H9 (cell line): ENCODE measurements at regions not wholly inside any gene's neighbourhood (a gene's known extent, or its start where the extent isn't known, plus 50 kb on each side); places are given as distances from the start of the nearest gene placed in this dataset.

Experiments
- DNase-seq: peaks from one replicate; pipeline ENCODE4 v3.0.0-alpha.2; 2017
- H2AFZ ChIP-seq: one replicate; pipeline ENCODE4 v1.6.1; 2013; ENCODE audit warnings: mild to moderate bottlenecking, low read length, control low read depth, moderate library complexity
- H2AK5ac ChIP-seq: 2 replicates; pipeline ENCODE4 v1.6.1; 2013; ENCODE audit warnings: low read length, control low read depth, mixed read lengths; ENCODE audit not compliant: insufficient read length
- H2BK120ac ChIP-seq: one replicate; pipeline ENCODE4 v1.6.1; 2013; ENCODE audit warnings: low read depth, mild to moderate bottlenecking, low read length, control low read depth, inconsistent platforms; ENCODE audit not compliant: poor library complexity, severe bottlenecking
- H2BK12ac ChIP-seq: 2 replicates; pipeline ENCODE4 v1.6.1; 2013; ENCODE audit warnings: low read length, control low read depth, mixed read lengths, low read depth; ENCODE audit not compliant: insufficient read length
- H2BK15ac ChIP-seq: 2 replicates; pipeline ENCODE4 v1.6.1; 2013; ENCODE audit warnings: low read depth, low read length, control low read depth
- H2BK20ac ChIP-seq: one replicate; pipeline ENCODE4 v1.6.1; 2013; ENCODE audit warnings: low read depth, mild to moderate bottlenecking, low read length, control low read depth, inconsistent platforms; ENCODE audit not compliant: poor library complexity, severe bottlenecking
- H2BK5ac ChIP-seq: 2 replicates; pipeline ENCODE4 v1.6.1; 2013; ENCODE audit warnings: low read length, control low read depth, mixed read lengths; ENCODE audit not compliant: insufficient read length
- H3K14ac ChIP-seq: 2 replicates; pipeline ENCODE4 v1.6.1; 2013; ENCODE audit warnings: low read length, control low read depth; ENCODE audit not compliant: insufficient read depth
- H3K18ac ChIP-seq: 2 replicates; pipeline ENCODE4 v1.6.1; 2013; ENCODE audit warnings: low read depth, mild to moderate bottlenecking, mixed read lengths, low read length, control low read depth; ENCODE audit not compliant: insufficient read length
- H3K23ac ChIP-seq: 2 replicates; pipeline ENCODE4 v1.6.1; 2013; ENCODE audit warnings: low read length, control low read depth, mixed read lengths, low read depth; ENCODE audit not compliant: insufficient read length
- H3K23me2 ChIP-seq: 2 replicates; pipeline ENCODE4 v1.6.1; 2013; ENCODE audit warnings: low read depth, mild to moderate bottlenecking, mixed read lengths, low read length, control low read depth; ENCODE audit not compliant: insufficient read length, poor library complexity, severe bottlenecking
- H3K27ac ChIP-seq: 2 replicates; pipeline ENCODE4 v1.5.1; 2013; ENCODE audit warnings: low read length, control low read depth, mixed read lengths, low read depth; ENCODE audit not compliant: insufficient read length
- H3K27me3 ChIP-seq: 2 replicates; pipeline ENCODE4 v1.6.1; 2013; ENCODE audit warnings: low read length, control low read depth, inconsistent platforms; ENCODE audit not compliant: insufficient read depth
- H3K4ac ChIP-seq: 2 replicates; pipeline ENCODE4 v1.6.1; 2013; ENCODE audit warnings: low read depth, mild to moderate bottlenecking, control low read depth, inconsistent platforms, low read length, moderate library complexity
- H3K4me1 ChIP-seq: 2 replicates; pipeline ENCODE4 v1.6.1; 2013; ENCODE audit warnings: low read length, control low read depth, inconsistent platforms; ENCODE audit not compliant: insufficient read depth
- H3K4me2 ChIP-seq: 2 replicates; pipeline ENCODE4 v1.6.1; 2013; ENCODE audit warnings: low read length, control low read depth, mixed read lengths; ENCODE audit not compliant: insufficient read length, insufficient read depth
- H3K56ac ChIP-seq: 2 replicates; pipeline ENCODE4 v1.6.1; 2013; ENCODE audit warnings: low read depth, mild to moderate bottlenecking, mixed read lengths, low read length, control low read depth; ENCODE audit not compliant: insufficient read length
- H3K79me1 ChIP-seq: 2 replicates; pipeline ENCODE4 v1.6.1; 2013; ENCODE audit warnings: low read depth, mild to moderate bottlenecking, moderate library complexity, low read length, control low read depth, inconsistent platforms; ENCODE audit not compliant: insufficient read depth, poor library complexity, severe bottlenecking
- H3K79me2 ChIP-seq: 2 replicates; pipeline ENCODE4 v1.6.1; 2013; ENCODE audit warnings: low read length, control low read depth, inconsistent platforms; ENCODE audit not compliant: insufficient read depth
- H3K9ac ChIP-seq: 2 replicates; pipeline ENCODE4 v1.6.1; 2013; ENCODE audit warnings: low read length, control low read depth, mixed read lengths; ENCODE audit not compliant: insufficient read length; ENCODE audit errors: extremely low read depth
- H3K9me3 ChIP-seq: one replicate; pipeline ENCODE4 v1.6.1; 2013; ENCODE audit warnings: low read depth, low read length, inconsistent platforms; ENCODE audit not compliant: control insufficient read depth
- H3T11ph ChIP-seq: one replicate; pipeline ENCODE4 v1.6.1; 2013; ENCODE audit warnings: mild to moderate bottlenecking, low read length, control low read depth, inconsistent platforms
- H4K20me1 ChIP-seq: one replicate; pipeline ENCODE4 v1.6.1; 2013; ENCODE audit not compliant: control insufficient read depth, insufficient read length, insufficient read depth
- H4K5ac ChIP-seq: 2 replicates; pipeline ENCODE4 v1.6.1; 2013; ENCODE audit warnings: low read depth, mild to moderate bottlenecking, mixed read lengths, low read length, control low read depth; ENCODE audit not compliant: insufficient read length
- H4K8ac ChIP-seq: replicated peaks from 2 replicates; pipeline ENCODE4 v1.6.1; 2013; ENCODE audit warnings: low read length, control low read depth, mixed read lengths, low read depth; ENCODE audit not compliant: insufficient read length
- H4K91ac ChIP-seq: 2 replicates; pipeline ENCODE4 v1.6.1; 2013; ENCODE audit warnings: low read depth, mild to moderate bottlenecking, moderate library complexity, mixed read lengths, low read length, control low read depth; ENCODE audit not compliant: insufficient read length
- H3K27ac Mint-ChIP-seq, 3 experiments: 2 replicates in 2 of 3; 3 replicates in 1 of 3; pipeline ENCODE4 v1.8.0; 2020 to 2021; ENCODE audit warnings: mixed read lengths in 3 of 3, mild to moderate bottlenecking in 1 of 3, moderate library complexity in 1 of 3
- H3K27me3 Mint-ChIP-seq: 2 replicates; pipeline ENCODE4 v1.8.0; 2021; ENCODE audit warnings: low read depth, mild to moderate bottlenecking, moderate library complexity, mixed read lengths
- H3K36me3 Mint-ChIP-seq, 3 experiments: 2 replicates in 2 of 3; 3 replicates in 1 of 3; pipeline ENCODE4 v1.8.0; 2020 to 2021; ENCODE audit warnings: low read depth in 3 of 3, mixed read lengths in 3 of 3; ENCODE audit not compliant: insufficient read depth in 1 of 3
- H3K4me1 Mint-ChIP-seq, 2 experiments: 2 replicates each; pipeline ENCODE4 v1.8.0; 2020; ENCODE audit warnings: mixed read lengths in 2 of 2
- H3K4me3 Mint-ChIP-seq, 2 experiments: 2 replicates in 1 of 2; 3 replicates in 1 of 2; pipeline ENCODE4 v1.8.0; 2020 to 2021; ENCODE audit warnings: mild to moderate bottlenecking in 2 of 2, mixed read lengths in 2 of 2, moderate library complexity in 1 of 2
- H3K9me3 Mint-ChIP-seq, 2 experiments: 2 replicates in 1 of 2; 3 replicates in 1 of 2; pipeline ENCODE4 v1.8.0; 2020; ENCODE audit warnings: mild to moderate bottlenecking in 2 of 2, mixed read lengths in 2 of 2, moderate library complexity in 1 of 2
- CTCF ChIP-seq: fragments of 200-600 bp; sonication (generic); conservative IDR thresholded peaks from 3 replicates; pipeline ENCODE4 v1.8.0; 2021; ENCODE audit warnings: antibody characterized with exemption, mild to moderate bottlenecking
- WGBS: extraction: QIAGEN DNeasy Blood & Tissue Kit; methylation state at CpG from one replicate; pipeline ENCODE4 v1.1.7; 2013; ENCODE audit warnings: missing lambda C conversion rate, low lambda C conversion rate, mixed read lengths; ENCODE audit not compliant: insufficient read length; ENCODE audit errors: extremely low coverage; 5-methylcytosine and 5-hydroxymethylcytosine counted together

DNA sequence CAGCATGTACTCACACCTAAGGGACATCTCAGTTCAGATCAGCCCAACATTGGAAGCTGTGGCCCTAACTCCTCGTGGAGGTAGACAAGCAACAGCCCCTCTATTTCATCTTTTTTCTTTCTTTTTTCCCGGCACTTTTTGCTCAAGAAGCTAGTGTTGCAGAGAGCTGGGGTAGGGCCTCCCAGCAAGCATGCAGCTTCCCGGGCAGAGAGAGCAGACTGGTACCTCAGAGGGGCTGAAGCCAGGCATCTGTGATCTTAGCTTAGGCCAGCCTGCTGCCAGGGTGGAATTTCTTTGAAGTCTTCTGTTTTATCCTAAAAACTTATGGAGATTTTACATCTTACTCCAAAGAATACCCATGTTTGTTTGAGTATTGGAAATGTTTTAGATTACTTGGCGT lies 195.4 kb downstream of the C16orf95 start:
- H3K9ac ChIP-seq = no peak overlapping the region
- H3K79me2 ChIP-seq = no peaks in the 10 kb centered on the region

More for the DNA sequence above, 195.4 kb downstream of the C16orf95 start:
- peaks cover 3 to 9% of the 10 kb centered on the region in 2 experiments; a peak in 3 of 4 replicates for H3K4me1 Mint-ChIP-seq
- no peak for TF ChIP-seq CTCF
- Histone ChIP-seq H3K27me3 (0 out of 2 replicates have a peak, but pooled peaks cover 2% of the 10 kb centered on the region), H2BK120ac (no peak overlapping the region), H2BK20ac (no peak overlapping the region), H2BK15ac (no peak overlapping the region), H3K4ac (no peak overlapping the region), H4K8ac (no peak overlapping the region), H4K91ac (no peak overlapping the region), H3K23ac (no peak overlapping the region), H3K4me2 (no peak overlapping the region), H2BK5ac (no peak overlapping the region), H3T11ph (no peak overlapping the region), H4K20me1 (no peaks in the 10 kb centered on the region), H3K56ac (no peak overlapping the region), H3K79me1 (no peaks in the 10 kb centered on the region), H3K18ac (no peak overlapping the region), H3K9me3 (no peaks in the 10 kb centered on the region), H3K14ac (no peak overlapping the region), H2AK5ac (no peak overlapping the region), H2BK12ac (no peak overlapping the region), H3K27ac (no peak overlapping the region), H3K4me1 (no peaks in the 10 kb centered on the region), H4K5ac (no peak overlapping the region), H3K23me2 (no peaks in the 10 kb centered on the region), H2AFZ (no peak overlapping the region)
- peaks cover 3% of the 10 kb centered on the region for H3K27me3 Mint-ChIP-seq
- no peaks in the 10 kb centered on the region; a peak in 1 of 5 replicates for H3K9me3 Mint-ChIP-seq
- DNase-seq = no peak
- no peaks in the 10 kb centered on the region for H3K36me3 Mint-ChIP-seq
- H3K4me3 Mint-ChIP-seq = no peak overlapping the region
- no peak overlapping the region for H3K27ac Mint-ChIP-seq
- no CpG with 5 or more reads among the region's 4 CpGs for WGBS
